ENCODE measurements at regions not wholly inside any gene's neighbourhood (a gene's known extent, or its start where the extent isn't known, plus 50 kb on each side); places are given as distances from the start of the nearest gene placed in this dataset.
"Not testable (repeated sequence)": the region's sequence is repeated elsewhere in the genome, so short reads cannot be mapped to it uniquely, and the experiment has no call there.

DNA sequence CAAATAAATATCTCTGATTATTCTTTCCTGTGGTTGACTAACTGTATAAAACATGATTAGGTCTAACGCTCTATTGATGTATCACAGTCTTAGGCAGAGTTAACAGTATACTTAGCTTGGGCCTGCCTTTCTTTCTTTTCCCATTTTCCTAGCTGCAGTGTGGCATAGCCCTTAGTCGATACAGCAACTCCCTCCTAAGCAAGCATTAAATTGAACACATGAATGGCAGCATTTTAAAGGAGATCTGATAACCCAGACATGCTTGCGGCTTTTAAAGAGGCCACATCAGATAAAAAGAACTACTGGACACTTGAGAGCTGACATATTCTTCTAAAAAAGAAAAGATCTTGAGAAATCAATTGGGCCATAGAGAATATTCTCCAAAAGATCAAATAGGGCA, 312.0 kb upstream of the TMPRSS15 start:
- DNase-seq (ENCODE audit: low read depth) = no peak

DNA sequence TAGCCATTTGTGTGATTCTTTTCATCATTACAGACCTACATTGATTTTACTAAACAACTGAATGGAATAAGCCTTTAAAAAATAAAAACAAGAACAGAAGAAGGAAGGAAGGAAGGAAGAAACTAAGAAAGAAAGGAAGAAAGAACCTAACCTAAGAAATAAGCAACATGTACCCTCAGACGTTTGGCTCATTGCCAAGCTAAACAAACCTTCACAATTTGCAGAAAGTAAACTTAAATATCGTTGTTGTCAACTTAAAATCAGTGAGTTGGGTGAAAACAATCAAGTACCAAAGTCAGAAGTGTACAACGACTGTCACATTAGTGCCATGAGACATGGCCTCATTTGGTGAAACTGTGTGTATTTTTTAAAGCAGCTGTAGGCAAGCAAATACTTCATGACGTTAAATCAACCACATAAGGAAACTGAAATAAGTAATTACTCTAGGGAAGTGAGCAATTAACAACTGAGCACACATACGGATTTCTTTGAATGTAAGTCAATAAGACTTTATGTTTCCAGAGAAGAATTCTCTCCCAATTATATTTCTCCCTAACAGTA, 313.1 kb upstream of the TMPRSS15 start:
- no peak for DNase-seq (ENCODE audit: low read depth)

DNA sequence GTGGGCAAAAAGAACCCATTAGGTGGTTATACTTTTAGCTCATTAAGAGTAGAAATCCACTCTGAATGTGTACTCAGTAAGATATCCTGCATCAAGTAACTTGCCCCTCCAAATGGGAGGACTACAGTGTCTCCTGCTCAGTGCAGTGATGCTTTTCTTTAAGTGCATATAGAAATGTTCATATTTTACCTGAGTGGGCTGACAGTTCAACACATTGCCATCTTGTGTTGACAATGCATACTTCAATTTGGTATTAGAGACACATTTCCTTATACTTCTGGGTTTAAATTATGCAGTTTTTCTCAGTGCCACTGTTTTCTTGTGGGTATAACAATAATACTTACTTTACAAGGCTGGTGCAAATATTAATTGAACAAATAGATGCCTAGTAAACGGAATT, 318.6 kb upstream of the TMPRSS15 start:
- DNase-seq (ENCODE audit: low read depth) = no peak

DNA sequence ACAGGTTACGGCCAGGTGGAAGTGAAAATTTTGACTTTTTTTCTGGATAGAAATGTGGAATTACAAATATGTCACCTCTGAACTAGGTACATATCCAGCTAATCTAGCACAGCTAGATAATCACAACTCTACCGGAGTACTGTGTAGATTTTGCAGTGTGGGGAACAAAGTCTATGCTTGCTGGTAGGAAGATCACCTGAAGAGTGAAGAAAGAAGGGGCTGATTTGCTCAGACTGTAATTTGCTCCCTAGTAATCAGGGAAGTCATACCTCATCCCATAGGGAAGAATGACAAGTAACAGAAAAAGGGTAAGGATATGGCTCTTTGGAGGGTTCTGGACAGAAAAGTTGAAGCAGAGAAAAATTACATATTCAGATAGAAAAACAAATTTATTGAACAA, 319.6 kb upstream of the TMPRSS15 start:
- no peak for DNase-seq (ENCODE audit: low read depth)

DNA sequence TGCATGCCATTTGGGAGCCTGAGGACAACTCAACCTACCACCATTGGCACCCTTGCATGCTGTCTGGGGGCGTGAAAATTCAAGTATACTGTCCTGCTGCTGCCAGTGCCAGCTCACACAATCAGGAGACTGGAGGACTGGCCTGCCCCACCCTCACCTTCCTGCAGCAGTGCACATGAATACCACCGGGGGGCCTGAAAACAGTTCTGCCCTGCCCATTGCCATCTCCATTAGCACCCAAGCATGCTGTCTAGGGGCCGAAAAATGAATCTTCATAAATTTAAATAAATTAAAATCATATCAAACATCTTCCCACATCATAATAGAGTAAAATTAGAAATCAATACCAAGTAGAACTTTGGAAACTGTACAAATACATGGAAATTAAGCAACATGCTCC, 322.1 kb upstream of the TMPRSS15 start:
- no peak for DNase-seq (ENCODE audit: low read depth)

DNA sequence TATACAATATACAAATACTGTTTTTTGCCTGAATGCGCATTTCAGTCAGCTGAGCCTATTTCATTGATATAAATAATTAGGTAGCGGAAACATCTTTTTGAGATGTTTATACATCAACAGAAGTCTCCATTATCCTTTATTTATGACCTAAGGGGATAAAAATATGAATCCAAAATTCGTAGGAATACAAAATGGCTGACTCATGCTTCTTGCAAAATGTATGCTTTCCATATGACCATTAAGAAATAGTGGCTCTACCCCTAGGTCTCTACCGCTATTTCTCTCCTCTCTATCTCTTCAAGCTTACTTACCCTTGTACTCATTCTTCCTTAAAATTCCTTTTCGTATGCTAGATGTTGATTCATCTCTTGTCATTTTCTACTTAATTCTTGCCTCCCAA, 338.4 kb upstream of the TMPRSS15 start:
- DNase-seq (ENCODE audit: low read depth) = no peak

DNA sequence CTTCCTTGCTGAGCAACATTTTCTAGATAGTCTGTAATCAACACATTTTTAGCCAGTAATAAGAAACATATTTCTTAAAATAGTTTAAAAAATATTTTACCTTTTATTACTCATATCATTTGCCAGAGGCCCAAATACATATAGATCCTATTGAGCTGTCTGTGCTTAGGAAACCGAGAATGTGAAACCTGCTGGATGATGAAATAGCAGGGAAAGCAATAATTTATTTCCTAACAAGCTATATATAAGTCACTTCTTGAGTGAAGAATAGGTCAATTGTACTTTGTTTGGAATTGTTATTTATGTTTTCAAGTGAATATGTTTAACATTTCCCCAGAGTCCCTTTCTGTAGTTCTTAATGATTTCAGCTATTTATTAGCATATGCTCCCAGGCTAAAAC, 339.9 kb upstream of the TMPRSS15 start:
- DNase-seq (ENCODE audit: low read depth) = no peak

DNA sequence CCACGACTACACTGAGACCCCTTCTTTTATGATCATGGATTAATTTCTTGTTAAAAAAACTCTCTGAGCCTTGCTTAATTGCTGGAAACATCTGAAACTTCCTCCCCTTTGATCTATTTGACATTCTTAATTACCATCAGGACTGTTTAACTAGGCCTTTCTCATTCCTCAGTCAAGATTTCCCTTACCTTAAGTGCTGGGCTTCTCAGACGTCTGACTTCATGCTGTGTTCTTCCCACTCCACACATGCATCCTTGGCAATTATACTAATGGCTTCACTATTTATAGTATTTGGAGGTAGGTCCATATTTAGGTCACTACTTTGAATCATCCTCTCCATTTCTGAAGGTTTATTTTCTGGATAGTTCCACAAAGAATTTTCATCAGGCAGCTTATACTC, 341.3 kb upstream of the TMPRSS15 start:
- DNase-seq (ENCODE audit: low read depth) = no peak

DNA sequence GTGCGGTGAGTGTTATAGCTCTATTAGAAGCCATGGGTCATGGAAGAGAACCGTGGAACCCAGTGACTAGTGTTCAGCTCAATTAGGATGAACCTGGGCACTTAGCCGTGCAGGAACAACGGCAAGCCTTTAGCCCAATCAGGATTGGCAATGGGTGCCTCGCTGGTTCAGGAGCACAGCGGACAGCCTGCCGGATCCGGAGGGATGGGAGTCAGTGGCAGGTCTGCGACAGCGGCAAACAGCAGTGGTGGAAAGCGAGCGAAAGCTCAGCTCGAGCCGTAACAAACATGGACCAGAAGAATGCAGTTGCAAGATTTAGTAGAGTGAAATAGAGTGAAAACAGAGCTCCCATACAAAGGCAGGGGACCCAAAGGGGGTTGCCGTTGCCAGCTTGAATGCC, 349.3 kb upstream of the TMPRSS15 start:
- not testable (repeated sequence) for DNase-seq (ENCODE audit: low read depth)

DNA sequence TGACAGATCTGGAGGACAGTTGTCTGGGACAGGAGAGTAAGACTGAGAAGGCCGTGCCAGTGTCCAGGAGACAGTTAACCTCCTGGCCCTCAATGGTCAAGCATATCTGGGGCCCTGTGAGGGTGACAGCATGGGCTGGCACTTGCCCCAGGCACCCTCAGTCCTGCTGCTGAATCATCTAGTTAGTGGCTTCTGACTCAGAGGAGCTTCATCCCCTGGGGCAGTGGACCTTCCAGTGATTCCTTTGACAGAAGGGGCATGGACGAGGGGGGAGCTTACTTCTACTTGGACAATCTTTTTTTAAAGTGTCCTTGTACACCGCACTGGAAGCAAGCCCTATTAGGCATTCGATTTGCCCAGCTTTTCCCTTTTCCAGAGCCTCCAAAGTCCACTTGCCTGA, 352.7 kb upstream of the TMPRSS15 start:
- DNase-seq (ENCODE audit: low read depth) = not testable (repeated sequence)

DNA sequence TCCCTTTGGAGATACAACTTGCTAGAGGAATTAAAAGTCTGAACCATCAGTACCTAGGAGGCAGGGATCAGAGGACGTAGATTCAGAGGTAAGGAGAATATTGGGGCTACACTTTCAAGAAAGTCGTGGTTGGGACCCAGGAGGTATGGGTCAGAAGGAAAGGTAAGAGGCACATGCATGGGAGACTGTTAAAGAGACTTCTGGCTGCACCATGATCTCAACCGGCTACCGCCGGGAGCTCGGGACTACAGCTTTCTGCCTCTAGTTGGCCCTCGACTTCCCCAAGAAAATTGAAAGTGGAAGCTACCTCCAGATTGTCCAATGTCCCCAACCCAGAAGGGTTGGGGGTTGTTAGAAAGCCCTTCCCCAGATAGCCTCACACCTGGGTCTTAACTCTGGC, 355.7 kb upstream of the TMPRSS15 start:
- no peak for DNase-seq (ENCODE audit: low read depth)

DNA sequence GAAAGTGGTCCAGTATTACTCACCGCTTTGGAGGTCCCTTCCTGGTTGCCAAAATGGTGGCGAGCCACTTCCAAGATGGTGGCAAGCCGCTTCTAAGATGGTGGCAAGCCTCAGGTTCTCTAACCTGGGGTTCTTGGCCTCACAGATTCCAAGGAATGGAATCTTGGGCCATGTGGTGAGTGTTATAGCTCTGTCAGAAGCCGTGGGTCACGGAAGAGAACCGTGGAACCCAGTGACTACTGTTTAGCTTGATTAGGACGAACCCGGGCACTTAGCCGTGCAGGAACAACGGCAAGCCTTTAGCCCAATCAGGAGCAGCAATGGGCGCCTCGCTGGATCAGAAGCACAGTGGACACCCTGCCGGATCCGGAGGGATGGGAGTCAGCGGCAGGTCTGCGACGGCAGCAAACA, 356.2 kb upstream of the TMPRSS15 start:
- no peak for DNase-seq (ENCODE audit: low read depth)

DNA sequence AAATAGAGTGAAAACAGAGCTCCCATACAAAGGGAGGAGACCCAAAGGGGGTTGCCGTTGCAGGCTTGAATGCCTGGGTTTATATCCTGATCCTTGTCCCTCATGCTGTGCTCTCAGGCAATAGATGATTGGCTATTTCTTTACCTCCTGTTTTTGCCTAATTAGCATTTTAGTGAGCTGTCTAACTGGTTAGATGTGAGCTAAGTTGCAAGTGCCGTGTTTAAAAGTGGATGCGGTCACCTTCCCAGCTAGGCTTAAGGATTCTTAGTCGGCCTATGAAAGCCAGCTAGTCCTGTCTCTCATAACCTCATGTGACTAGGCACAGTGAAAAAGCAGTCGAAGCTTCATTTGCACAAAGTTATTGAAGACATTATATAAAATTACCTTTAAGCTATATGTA, 356.7 kb upstream of the TMPRSS15 start:
- no peak for DNase-seq (ENCODE audit: low read depth)

DNA sequence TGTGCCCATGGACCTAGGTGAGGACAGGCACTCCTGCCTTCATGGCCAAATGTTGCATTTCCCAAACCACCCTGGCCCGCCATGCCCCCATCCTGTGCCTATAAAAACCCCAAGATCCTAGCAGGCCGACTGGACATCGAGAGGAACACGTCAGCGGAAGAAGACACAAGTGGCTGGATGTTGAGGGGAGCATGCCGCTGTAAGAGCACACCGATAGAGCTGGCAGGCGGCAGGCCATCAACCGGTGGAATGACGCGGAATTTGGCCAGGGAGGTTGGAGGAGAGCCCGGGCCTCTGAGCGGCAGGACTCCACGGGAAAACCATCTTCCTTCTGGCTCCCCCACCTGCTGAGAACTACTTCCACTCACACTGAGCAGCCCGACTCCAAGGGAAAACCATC, 361.1 kb upstream of the TMPRSS15 start:
- DNase-seq (ENCODE audit: low read depth) = no peak

DNA sequence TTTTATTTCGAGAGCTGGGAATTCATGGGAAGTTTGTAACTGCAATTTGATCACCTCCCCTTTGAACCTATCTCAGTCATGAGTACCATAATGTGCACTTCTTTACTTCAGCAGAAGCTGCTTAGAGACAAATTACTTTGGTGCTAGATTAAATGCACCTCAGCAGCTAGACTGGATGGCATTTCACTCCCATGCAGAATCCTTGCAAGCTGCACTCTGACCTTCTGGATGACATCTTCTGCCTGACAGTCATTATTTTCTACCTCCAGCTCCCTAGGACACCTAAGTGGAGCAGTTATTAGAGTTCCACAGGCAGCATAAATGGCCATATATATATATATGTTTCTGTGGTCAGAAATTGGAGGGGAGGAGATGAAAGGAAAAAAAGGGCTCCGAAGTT, 366.0 kb upstream of the TMPRSS15 start:
- no peak for DNase-seq (ENCODE audit: low read depth)

DNA sequence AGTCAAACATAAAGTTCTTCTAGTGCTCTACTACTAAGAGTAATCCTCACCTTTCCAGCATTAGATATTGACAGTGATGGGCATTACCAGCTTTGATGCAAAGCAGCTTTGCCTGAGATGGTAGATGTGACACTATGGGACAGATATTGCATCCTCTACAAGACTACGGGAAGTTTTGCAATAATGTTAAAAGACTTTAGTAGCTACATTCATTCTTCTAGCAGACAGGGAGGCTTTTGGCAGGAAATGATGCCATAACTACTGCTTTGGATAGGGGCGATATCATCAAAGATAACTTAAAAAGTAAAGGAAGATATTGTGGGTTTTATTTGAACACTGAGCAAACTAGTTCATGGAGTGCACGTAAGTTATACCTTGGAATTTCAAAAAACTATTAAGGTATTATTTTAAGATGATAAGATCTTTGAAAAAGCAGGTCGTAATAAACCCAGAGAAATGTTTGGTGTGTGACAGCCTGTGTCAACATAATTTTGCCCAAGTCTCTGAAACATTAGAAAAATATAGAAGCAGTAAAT, 368.3 kb upstream of the TMPRSS15 start:
- DNase-seq (ENCODE audit: low read depth) = no peak

DNA sequence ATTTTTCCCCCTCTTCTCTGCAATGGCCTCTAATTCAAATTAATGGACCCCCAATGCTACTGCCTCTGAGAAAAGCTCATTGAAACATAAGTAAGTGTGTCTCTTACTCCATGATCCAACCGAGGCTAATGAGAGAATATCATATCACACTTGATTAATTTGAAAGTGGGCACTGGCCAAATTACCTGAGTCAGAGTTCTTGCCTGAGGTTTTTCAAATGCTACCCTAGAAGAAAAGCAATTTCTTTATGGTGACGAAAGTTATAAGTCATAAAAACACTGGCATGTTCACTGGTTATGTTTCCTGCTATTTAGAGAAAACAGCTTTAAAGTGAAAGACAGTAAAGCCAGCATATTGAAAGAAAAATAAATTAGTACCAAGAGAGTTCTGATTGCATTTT, 368.8 kb upstream of the TMPRSS15 start:
- no peak for DNase-seq (ENCODE audit: low read depth)

DNA sequence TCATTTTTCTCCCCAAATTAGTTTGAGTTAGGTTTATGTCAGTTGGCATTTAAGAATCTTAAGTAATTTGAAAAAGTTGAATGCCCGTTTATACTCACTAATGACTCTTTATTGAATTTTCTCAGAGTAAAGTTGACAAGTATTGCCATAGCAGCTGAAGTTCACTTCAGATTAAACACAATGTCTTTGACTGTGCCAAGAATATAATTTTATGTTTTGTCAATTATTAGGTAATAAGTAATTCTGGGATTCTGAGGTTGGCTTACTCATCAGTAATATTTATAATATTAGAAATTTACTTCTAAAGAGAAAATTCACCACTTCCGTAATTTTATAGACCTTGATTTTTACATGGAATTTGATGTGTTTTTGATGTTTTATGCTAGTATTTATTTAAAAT, 369.3 kb upstream of the TMPRSS15 start:
- no peak for DNase-seq (ENCODE audit: low read depth)

DNA sequence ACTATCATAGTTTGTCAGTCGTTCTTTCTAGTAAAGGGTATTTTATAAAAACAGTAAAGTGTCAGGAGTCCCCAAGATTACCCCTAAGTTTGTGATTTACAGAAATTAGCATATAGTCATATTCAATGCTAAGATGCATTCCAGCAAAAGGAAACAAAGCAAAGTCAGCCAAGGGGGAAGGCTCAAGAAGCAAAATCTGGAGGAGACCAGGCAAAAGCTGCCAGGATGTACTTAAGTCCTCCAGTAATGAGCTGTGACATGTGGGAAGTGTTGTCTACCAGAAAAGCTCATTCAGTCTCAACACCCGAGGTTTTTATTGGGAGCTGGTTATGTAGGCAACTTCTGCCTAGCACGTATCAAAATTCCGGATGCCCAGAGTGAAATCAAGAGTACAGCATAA, 373.4 kb upstream of the TMPRSS15 start:
- no peak for DNase-seq (ENCODE audit: low read depth)

DNA sequence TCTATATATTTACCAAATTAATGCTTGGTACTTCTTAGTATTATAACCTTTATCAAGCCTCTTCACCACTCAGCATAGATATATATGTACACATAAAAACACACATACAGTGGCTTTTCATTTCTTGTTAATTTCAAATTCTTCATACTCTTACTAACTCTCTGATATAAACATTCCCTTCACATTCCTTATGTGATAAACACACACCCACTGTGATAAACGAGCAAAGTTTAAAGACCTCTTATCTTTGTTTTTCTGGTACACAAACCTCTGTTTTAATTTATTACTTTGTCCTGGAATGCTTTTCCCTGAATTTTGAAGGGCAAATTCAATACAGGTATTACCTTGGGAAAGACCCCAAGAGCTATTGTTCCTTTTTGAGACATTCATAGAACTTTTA, 379.1 kb upstream of the TMPRSS15 start:
- DNase-seq (ENCODE audit: low read depth) = no peak

DNA sequence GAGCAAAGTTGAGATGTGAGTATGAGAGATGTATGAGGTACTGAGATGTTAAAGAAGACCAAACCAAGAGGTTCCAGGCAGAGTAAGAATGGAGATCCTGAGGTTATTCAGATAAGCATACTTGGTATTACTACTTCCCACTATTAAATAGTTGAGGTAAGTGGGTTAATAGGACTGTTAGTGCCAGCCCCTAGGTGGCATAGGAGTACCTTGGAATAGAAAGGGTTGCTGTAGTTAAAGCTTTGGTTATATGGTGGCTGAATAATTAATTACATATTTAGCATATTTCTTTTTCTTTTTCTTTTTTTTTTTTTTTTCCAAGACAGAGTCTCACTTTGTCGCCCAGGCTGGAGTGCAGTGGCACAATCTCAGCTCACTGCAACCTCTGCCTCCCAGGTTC, 397.9 kb upstream of the TMPRSS15 start:
- DNase-seq (ENCODE audit: low read depth) = no peak

DNA sequence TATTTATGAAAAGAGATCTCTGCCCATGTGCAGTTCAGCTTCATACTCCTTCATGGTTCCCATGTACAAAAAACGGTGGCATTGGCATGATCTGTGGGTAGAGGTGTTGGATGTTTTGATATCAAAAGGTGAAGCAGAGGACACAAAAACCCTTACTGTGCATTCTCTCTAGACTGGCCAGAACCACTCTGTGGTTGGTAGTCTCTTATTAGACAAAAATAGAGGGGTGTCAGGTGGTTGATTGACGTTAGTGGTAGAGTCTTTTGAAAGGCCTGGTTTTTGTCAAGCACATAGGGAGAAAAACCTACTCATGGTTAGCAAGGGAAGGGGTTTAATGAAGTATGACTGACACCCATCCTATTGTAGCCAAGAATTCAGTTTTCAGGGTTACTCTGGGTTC, 400.0 kb upstream of the TMPRSS15 start:
- no peak for DNase-seq (ENCODE audit: low read depth)

DNA sequence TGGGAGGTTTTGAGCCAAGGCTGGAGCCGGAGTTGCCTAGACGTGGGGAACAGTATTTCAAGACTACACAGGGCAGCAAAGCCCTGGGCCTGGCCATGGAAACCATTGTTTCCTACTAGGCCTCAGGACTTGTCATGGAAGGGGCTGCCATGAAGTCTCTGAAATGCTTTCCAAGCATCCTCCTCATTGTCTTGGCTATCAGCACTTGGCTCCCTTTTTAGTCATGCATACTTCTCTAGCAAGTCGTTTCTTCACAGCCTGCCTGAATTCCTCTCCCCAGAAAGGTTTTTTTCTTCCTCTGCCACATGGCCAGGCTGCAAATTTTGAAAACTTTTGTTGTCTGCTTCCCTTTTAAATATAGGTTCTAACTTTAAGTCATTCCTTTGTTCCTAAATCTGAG, 406.6 kb upstream of the TMPRSS15 start:
- DNase-seq (ENCODE audit: low read depth) = no peak

DNA sequence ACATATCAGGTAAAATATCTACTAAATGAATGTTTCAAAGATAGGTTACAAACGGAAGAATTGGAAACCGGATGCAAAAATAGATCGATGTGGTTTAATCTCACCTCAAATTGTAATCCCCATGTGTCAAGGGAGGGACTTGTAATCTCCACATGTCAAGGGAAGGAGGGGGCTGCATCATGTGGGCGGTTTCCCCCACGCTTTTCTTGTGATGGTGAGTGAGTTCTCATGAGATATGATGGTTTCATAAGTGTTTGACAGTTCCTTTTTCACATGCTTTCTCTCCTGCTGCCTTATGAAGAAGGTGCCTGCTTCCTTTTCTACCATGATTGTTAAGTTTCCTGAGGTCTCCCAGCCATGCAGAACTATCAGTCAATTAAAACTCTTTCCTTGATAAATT, 408.7 kb upstream of the TMPRSS15 start:
- no peak for DNase-seq (ENCODE audit: low read depth)

DNA sequence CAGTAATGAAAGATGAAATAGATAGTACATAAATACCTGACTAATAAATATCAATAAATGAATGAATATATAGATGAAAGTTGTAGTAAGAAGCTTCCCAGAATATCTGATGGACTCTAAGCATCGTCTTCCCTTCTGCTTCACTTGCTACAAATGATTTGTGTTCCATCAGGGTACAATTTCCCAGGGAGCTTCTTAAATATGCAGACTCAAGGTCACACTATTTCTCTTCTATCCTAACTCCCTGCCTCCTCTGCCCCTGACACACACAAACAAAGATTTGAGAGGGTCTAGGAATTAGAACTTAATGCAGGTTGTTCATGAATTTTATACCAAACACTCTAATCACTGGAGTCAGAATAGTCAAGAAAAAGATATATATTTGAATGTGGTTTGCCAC, 415.9 kb upstream of the TMPRSS15 start:
- no peak for DNase-seq (ENCODE audit: low read depth)
